K562 (cell line): ENCODE measurements at regions not wholly inside any gene's neighbourhood (a gene's known extent, or its start where the extent isn't known, plus 50 kb on each side); places are given as distances from the start of the nearest gene placed in this dataset.

ENCODE experiments used
- ATAC-seq: fragments of 200-7000 bp; cut with Tn5 transposase; 3 replicates; pipeline ENCODE4 v1.9.1; 2020; ENCODE audit warnings: moderate library complexity
- BruUV-seq: library from RNA; stranded (reverse); fragments of 400-500 nt; replicated peaks from 2 replicates; lab custom pipeline; 2021; lab: Mats Ljungman, UMichigan
- CTCF ChIA-PET: fragments of 300-600 bp; formaldehyde crosslinking; extraction: SDS; loops from one replicate; lab custom pipeline; 2021; ENCODE audit warnings: low intra/inter-chr PET ratio; lab: Yijun Ruan, JAX
- POLR2A ChIA-PET: fragments of 300-600, 350-650 bp; sonication (Branson Sonifier 250); formaldehyde crosslinking; extraction: SDS; loops from one replicate; lab custom pipeline; 2021; ENCODE audit warnings: antibody characterized with exemption, inconsistent platforms; lab: Yijun Ruan, JAX
- DNase-seq, 4 experiments: peaks; one replicate each; pipeline versions ENCODE4 v3.0.0 to v3.0.0-alpha.2; 2011 to 2018; ENCODE audit warnings: low spot score in 3 of 4, mixed read lengths in 3 of 4; ENCODE audit errors: extremely low read depth in 1 of 4
- FAIRE-seq: peaks from 2 replicates; lab custom pipeline; 2011; peaks lifted over from hg19 to GRCh38; lab: Jason Lieb, UNC
- H2AFZ ChIP-seq: 2 replicates; pipeline ENCODE4 v1.6.0; 2011; ENCODE audit warnings: low read depth, low read length, control low read depth, inconsistent platforms
- H3K27ac ChIP-seq: fragments of 200-600 bp; 3 replicates; pipeline ENCODE4 v1.8.0; 2011; ENCODE audit warnings: low read depth, mild to moderate bottlenecking, control low read depth, inconsistent platforms, low read length, moderate library complexity, mixed read lengths; ENCODE audit errors: extremely low read depth
- H3K27me3 ChIP-seq, 2 experiments: fragments of 300-600 bp in 1 of 2; 2 replicates in 1 of 2; 3 replicates in 1 of 2; pipeline versions ENCODE4 v1.6.0 to v1.8.0; 2011; ENCODE audit warnings: inconsistent platforms in 2 of 2, low read length in 2 of 2, mild to moderate bottlenecking in 1 of 2, mixed read lengths in 1 of 2, moderate library complexity in 1 of 2; ENCODE audit not compliant: control insufficient read depth in 2 of 2, insufficient read depth in 2 of 2
- H3K36me3 ChIP-seq: fragments of 300-600 bp; 3 replicates; pipeline ENCODE4 v1.8.0; 2011; ENCODE audit warnings: mild to moderate bottlenecking, low read length, inconsistent platforms; ENCODE audit not compliant: control insufficient read depth, insufficient read depth
- H3K4me1 ChIP-seq, 2 experiments: fragments of 200-600 bp in 1 of 2; replicated peaks in 1 of 2; 2 replicates in 1 of 2; 3 replicates in 1 of 2; pipeline versions ENCODE4 v1.5.1 to v1.8.0; 2011; ENCODE audit warnings: inconsistent platforms in 2 of 2, low read length in 2 of 2, mild to moderate bottlenecking in 1 of 2, mixed read lengths in 1 of 2, moderate library complexity in 1 of 2; ENCODE audit not compliant: control insufficient read depth in 2 of 2, insufficient read depth in 2 of 2
- H3K4me2 ChIP-seq: 2 replicates; pipeline ENCODE4 v1.6.1; 2011; ENCODE audit warnings: low read length, control low read depth, inconsistent platforms, mixed read lengths; ENCODE audit not compliant: insufficient read depth
- H3K4me3 ChIP-seq: fragments of 200-600 bp; sonication (generic), shearing (Covaris generic); 2 replicates; pipeline ENCODE4 v1.5.1; 2016; ENCODE audit warnings: control low read depth, inconsistent platforms
- H3K79me2 ChIP-seq: fragments of 200-600 bp; 3 replicates; pipeline ENCODE4 v1.8.0; 2011; ENCODE audit warnings: low read length, inconsistent platforms; ENCODE audit not compliant: control insufficient read depth, insufficient read depth
- H3K9ac ChIP-seq, 2 experiments: 2 replicates each; pipeline versions ENCODE4 v1.6.0 to v1.6.1; 2011; ENCODE audit warnings: low read depth in 2 of 2, low read length in 2 of 2, control low read depth in 1 of 2, inconsistent platforms in 1 of 2, mild to moderate bottlenecking in 1 of 2, mixed read lengths in 1 of 2; ENCODE audit not compliant: insufficient read depth in 1 of 2
- H3K9me1 ChIP-seq: one replicate; pipeline ENCODE4 v1.6.0; 2011; ENCODE audit warnings: inconsistent platforms, mild to moderate bottlenecking, low read length, moderate library complexity; ENCODE audit not compliant: control insufficient read depth, insufficient read depth
- H3K9me3 ChIP-seq: replicated peaks from 2 replicates; pipeline ENCODE4 v1.5.1; 2011; ENCODE audit warnings: low read depth, low read length, inconsistent platforms; ENCODE audit not compliant: control insufficient read depth, insufficient read depth
- H4K20me1 ChIP-seq: replicated peaks from 2 replicates; pipeline ENCODE4 v1.6.1; 2011; ENCODE audit warnings: low read length, inconsistent platforms, mixed read lengths; ENCODE audit not compliant: control insufficient read depth, insufficient read depth
- HEY1 ChIP-seq: fragments of 250-450 bp; sonication (Bioruptor Pico); IDR thresholded peaks from 2 replicates; pipeline ENCODE4 v1.5.0; 2020; ENCODE audit warnings: mild to moderate bottlenecking, moderate library complexity, borderline replicate concordance
- KLF10 ChIP-seq: fragments of 250-450 bp; sonication (Bioruptor Pico); IDR thresholded peaks from 2 replicates; pipeline ENCODE4 v1.6.1; 2021; ENCODE audit warnings: matching md5 sums
- MEIS2 ChIP-seq: fragments of 450-650 bp; IDR thresholded peaks from 2 replicates; pipeline ENCODE4 v1.6.1; 2014; ENCODE audit warnings: mild to moderate bottlenecking; ENCODE audit not compliant: partially characterized antibody
- PML ChIP-seq: IDR thresholded peaks from 2 replicates; pipeline ENCODE4 v1.6.1; 2012; ENCODE audit warnings: low read length, inconsistent platforms
- WGBS: fragments of 100-300 bp; shearing (Covaris generic); methylation state at CpG from one replicate; pipeline ENCODE4 v1.1.6; 2016; ENCODE audit warnings: low coverage, mixed read lengths; ENCODE audit not compliant: insufficient coverage; ENCODE audit errors: missing lambda C conversion rate; 5-methylcytosine and 5-hydroxymethylcytosine counted together
- in situ Hi-C: fragments of 300-500 bp; cut with MboI; formaldehyde crosslinking; loops from 4 replicates; pipeline ENCODE4 v1.15.0; 2018; ENCODE audit warnings: inconsistent platforms, mixed read lengths
- intact Hi-C: fragments of 100-400 bp; cut with micrococcal nuclease; formaldehyde crosslinking; loops from 2 replicates; pipeline ENCODE4 v1.14.2; 2022
- TF ChIP-seq, protein P1 (sequence below): sonication (generic); formaldehyde crosslinking; IDR thresholded peaks from 2 replicates; pipeline ENCODE4 v1.8.0; 2022; ENCODE audit warnings: mild to moderate bottlenecking, missing genetic modification reagents
- TF ChIP-seq, protein P2 (sequence below): sonication (generic); formaldehyde crosslinking; IDR thresholded peaks from 2 replicates; pipeline ENCODE4 v1.8.0; 2022; ENCODE audit warnings: mild to moderate bottlenecking, missing genetic modification reagents

DNA sequence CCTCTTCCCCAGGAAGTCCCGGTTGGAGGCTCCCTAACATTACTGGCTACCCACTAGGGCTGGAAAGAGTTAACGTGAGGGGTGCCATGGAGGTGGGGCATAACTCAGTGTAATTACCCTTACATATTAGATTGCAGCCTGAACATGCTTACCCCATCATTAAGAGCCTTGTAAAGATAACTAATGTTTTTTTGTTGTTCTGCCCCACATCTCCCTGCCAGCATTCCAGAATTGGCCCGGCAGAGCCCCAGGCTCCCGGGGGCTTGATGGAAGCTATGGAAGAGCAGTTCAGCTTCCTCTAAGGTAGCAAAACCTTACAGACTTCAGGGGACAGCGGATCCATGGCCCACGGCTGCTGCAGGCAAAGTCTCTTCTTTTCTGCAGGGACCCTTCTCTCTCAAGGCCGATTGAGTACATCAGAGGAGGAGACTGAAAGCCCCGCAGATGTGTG is 166.1 kb upstream of the FOXQ1 start:
- no TSS peak for BruUV-seq
- no peak for ATAC-seq

GRCh38 chr6:1144842-1145767 is 166.8 kb upstream of the FOXQ1 start:
- CTCF ChIA-PET = no interaction called here
- no peak for FAIRE-seq
- WGBS = 1% methylated on average over 10 of the region's 10 CpGs

More for the DNA sequence above, 166.1 kb upstream of the FOXQ1 start:
- TF ChIP-seq, protein P1, sequence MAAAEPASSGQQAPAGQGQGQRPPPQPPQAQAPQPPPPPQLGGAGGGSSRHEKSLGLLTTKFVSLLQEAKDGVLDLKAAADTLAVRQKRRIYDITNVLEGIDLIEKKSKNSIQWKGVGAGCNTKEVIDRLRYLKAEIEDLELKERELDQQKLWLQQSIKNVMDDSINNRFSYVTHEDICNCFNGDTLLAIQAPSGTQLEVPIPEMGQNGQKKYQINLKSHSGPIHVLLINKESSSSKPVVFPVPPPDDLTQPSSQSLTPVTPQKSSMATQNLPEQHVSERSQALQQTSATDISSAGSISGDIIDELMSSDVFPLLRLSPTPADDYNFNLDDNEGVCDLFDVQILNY = no peak
- TF ChIP-seq MEIS2 (no peak), PML (no peak)
- DNase-seq (no peak), FAIRE-seq (no peak)
- in situ Hi-C loops = no loop called here
- H3K9ac ChIP-seq = no peak overlapping the region
- no peaks in the 10 kb centered on the region for H4K20me1 ChIP-seq
- peaks cover 8 to 31% of the 10 kb centered on the region in 2 experiments; a peak in 3 of 5 replicates for H3K27me3 ChIP-seq
- no peak overlapping the region for H3K27ac ChIP-seq
- intact Hi-C loops = no loop called here
- no peaks in the 10 kb centered on the region for H3K9me3 ChIP-seq
- no peaks in the 10 kb centered on the region for H3K4me1 ChIP-seq
- CTCF ChIA-PET = no interaction called here
- H3K79me2 ChIP-seq = no peaks in the 10 kb centered on the region
- H3K4me3 ChIP-seq = no peak overlapping the region
- WGBS = 2% methylated on average over 8 of the region's 8 CpGs
- H3K4me2 ChIP-seq = no peak overlapping the region
- H2AFZ ChIP-seq = no peak overlapping the region
- POLR2A ChIA-PET = no interaction called here
- no peaks in the 10 kb centered on the region for H3K9me1 ChIP-seq
- no peaks in the 10 kb centered on the region for H3K36me3 ChIP-seq

More at GRCh38 chr6:1144842-1145767, 166.8 kb upstream of the FOXQ1 start:
- no TSS peak for BruUV-seq
- Histone ChIP-seq H2AFZ (no peak overlapping the region), H3K4me1 (no peaks in the 10 kb centered on the region), H3K4me3 (no peak overlapping the region), H3K9ac (no peak overlapping the region), H3K36me3 (no peaks in the 10 kb centered on the region), H4K20me1 (no peaks in the 10 kb centered on the region), H3K9me3 (no peaks in the 10 kb centered on the region), H3K27ac (no peak overlapping the region), H3K4me2 (no peak overlapping the region), H3K79me2 (no peaks in the 10 kb centered on the region), H3K27me3 (peaks cover 8 to 31% of the 10 kb centered on the region in 2 experiments; a peak in 3 of 5 replicates), H3K9me1 (no peaks in the 10 kb centered on the region)
- intact Hi-C loops (no loop called here), in situ Hi-C loops (no loop called here)
- DNase-seq (no peak), ATAC-seq (no peak)
- TF ChIP-seq, protein P2, sequence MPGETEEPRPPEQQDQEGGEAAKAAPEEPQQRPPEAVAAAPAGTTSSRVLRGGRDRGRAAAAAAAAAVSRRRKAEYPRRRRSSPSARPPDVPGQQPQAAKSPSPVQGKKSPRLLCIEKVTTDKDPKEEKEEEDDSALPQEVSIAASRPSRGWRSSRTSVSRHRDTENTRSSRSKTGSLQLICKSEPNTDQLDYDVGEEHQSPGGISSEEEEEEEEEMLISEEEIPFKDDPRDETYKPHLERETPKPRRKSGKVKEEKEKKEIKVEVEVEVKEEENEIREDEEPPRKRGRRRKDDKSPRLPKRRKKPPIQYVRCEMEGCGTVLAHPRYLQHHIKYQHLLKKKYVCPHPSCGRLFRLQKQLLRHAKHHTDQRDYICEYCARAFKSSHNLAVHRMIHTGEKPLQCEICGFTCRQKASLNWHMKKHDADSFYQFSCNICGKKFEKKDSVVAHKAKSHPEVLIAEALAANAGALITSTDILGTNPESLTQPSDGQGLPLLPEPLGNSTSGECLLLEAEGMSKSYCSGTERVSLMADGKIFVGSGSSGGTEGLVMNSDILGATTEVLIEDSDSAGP (CRISPR knock-in tag) = no peak
- no peak for TF ChIP-seq KLF10 (CRISPR knock-in tag)
- TF ChIP-seq HEY1 (CRISPR knock-in tag) = no peak
- POLR2A ChIA-PET = interaction anchor here (1.8 kb wide), 1 partner anchor 16 kb away, joined by 4 read pairs; no protein-coding TSS in a partner anchor
